A549 (cell line): ENCODE measurements at regions not wholly inside any gene's neighbourhood (a gene's known extent, or its start where the extent isn't known, plus 50 kb on each side); places are given as distances from the start of the nearest gene placed in this dataset.

ENCODE experiments used
- ATAC-seq, 2 experiments: fragments of 200-7000 bp in 1 of 2; fragments of >200 bp in 1 of 2; cut with Nextera tagmentation in 1 of 2; cut with Tn5 transposase in 1 of 2; 3 replicates each; pipeline versions ENCODE4 v1.8.0 to v1.9.1; 2018 to 2020; ENCODE audit warnings: mild to moderate bottlenecking in 1 of 2, moderate library complexity in 1 of 2
- CTCF ChIA-PET: fragments of 300-600 bp; sonication (Branson Sonifier 250); formaldehyde crosslinking; extraction: SDS; loops from one replicate; lab custom pipeline; 2021; ENCODE audit warnings: antibody characterized with exemption, inconsistent platforms; lab: Yijun Ruan, JAX
- POLR2A ChIA-PET: fragments of 350-600 bp; formaldehyde crosslinking; extraction: SDS; loops from one replicate; lab custom pipeline; 2021; ENCODE audit warnings: antibody characterized with exemption, inconsistent platforms; lab: Yijun Ruan, JAX
- DNase-seq, 2 experiments: peaks; one replicate each; pipeline versions ENCODE4 v3.0.0 to v3.0.0-alpha.2; 2011 to 2016; ENCODE audit warnings: low read depth in 1 of 2, low spot score in 1 of 2
- FAIRE-seq: peaks from 2 replicates; lab custom pipeline; 2011; peaks lifted over from hg19 to GRCh38; lab: Jason Lieb, UNC
- H3K27ac ChIP-seq, 2 experiments: fragments of >200 bp; sonication (Bioruptor Twin); formaldehyde crosslinking; 3 replicates each; pipeline ENCODE4 v1.5.1; 2016 to 2017
- H3K4me1 ChIP-seq: fragments of >200 bp; sonication (Bioruptor Twin); formaldehyde crosslinking; 3 replicates; pipeline ENCODE4 v1.6.1; 2016
- H3K4me2 ChIP-seq: fragments of >200 bp; sonication (Bioruptor Twin); formaldehyde crosslinking; 3 replicates; pipeline ENCODE4 v1.6.1; 2016
- H3K4me3 ChIP-seq: fragments of >200 bp; sonication (Bioruptor Twin); formaldehyde crosslinking; 3 replicates; pipeline ENCODE4 v1.5.1; 2016
- H3K9me3 ChIP-seq: fragments of >200 bp; sonication (Bioruptor Twin); formaldehyde crosslinking; 3 replicates; pipeline ENCODE4 v1.6.1; 2016
- BHLHE40 ChIP-seq: IDR thresholded peaks from 2 replicates; pipeline ENCODE4 v1.6.1; 2012; ENCODE audit warnings: low read depth, low read length, inconsistent platforms
- CBX8 ChIP-seq: fragments of 200-600 bp; sonication (generic); IDR thresholded peaks from 2 replicates; pipeline ENCODE4 v1.6.1; 2016
- EHMT2 ChIP-seq: fragments of 200-600 bp; sonication (generic); IDR thresholded peaks from 2 replicates; pipeline ENCODE4 v1.6.1; 2016; ENCODE audit warnings: antibody characterized with exemption, low read depth, mild to moderate bottlenecking, moderate library complexity
- ELK1 ChIP-seq: fragments of 150-350 bp; IDR thresholded peaks from 2 replicates; pipeline ENCODE4 v1.6.1; 2014; ENCODE audit warnings: low read depth, mild to moderate bottlenecking, low read length
- FOSB ChIP-seq: fragments of 250-450 bp; sonication (Bioruptor Pico); IDR thresholded peaks from 2 replicates; pipeline ENCODE4 v1.5.0; 2020; ENCODE audit warnings: mild to moderate bottlenecking, moderate library complexity
- FOSL2 ChIP-seq, 2 experiments: fragments of 450-650 bp in 1 of 2; fragments of >200 bp in 1 of 2; sonication (Bioruptor Twin) in 1 of 2; formaldehyde crosslinking; IDR thresholded peaks; 2 replicates each; pipeline versions ENCODE4 v1.5.0 to v1.6.1; 2016 to 2020; ENCODE audit warnings: mild to moderate bottlenecking in 1 of 2, moderate library complexity in 1 of 2
- FOXS1 ChIP-seq: fragments of 250-450 bp; sonication (Bioruptor Pico); IDR thresholded peaks from 2 replicates; pipeline ENCODE4 v1.5.0; 2020; ENCODE audit warnings: mild to moderate bottlenecking, moderate library complexity
- HOXB13 ChIP-seq: fragments of 250-450 bp; sonication (Bioruptor Pico); IDR thresholded peaks from 2 replicates; pipeline ENCODE4 v1.5.0; 2020; ENCODE audit warnings: low read depth, mild to moderate bottlenecking, moderate library complexity
- MAFK ChIP-seq: fragments of 450-650 bp; IDR thresholded peaks from 2 replicates; pipeline ENCODE4 v1.6.1; 2014; ENCODE audit not compliant: partially characterized antibody
- MYC ChIP-seq: IDR thresholded peaks from 2 replicates; pipeline ENCODE4 v1.6.1; 2012; ENCODE audit warnings: mild to moderate bottlenecking, inconsistent platforms, low read length, improper control_type of control experiment, borderline replicate concordance
- NFE2L2 ChIP-seq: fragments of 150-350 bp; conservative IDR thresholded peaks from 2 replicates; pipeline ENCODE4 v1.6.1; 2014; ENCODE audit warnings: low read length
- PBX3 ChIP-seq: IDR thresholded peaks from 2 replicates; pipeline ENCODE4 v1.6.1; 2012
- PHF8 ChIP-seq: fragments of 200-600 bp; sonication (generic); IDR thresholded peaks from 2 replicates; pipeline ENCODE4 v1.6.1; 2016; ENCODE audit warnings: low read depth, mild to moderate bottlenecking, antibody characterized with exemption, moderate library complexity, borderline replicate concordance
- POLR2A ChIP-seq: IDR thresholded peaks from 2 replicates; pipeline ENCODE4 v1.6.1; 2012; ENCODE audit warnings: mild to moderate bottlenecking, low read length
- POLR2AphosphoS2 ChIP-seq: conservative IDR thresholded peaks from 2 replicates; pipeline ENCODE4 v1.6.1; 2012; ENCODE audit warnings: low read length, improper control_type of control experiment, inconsistent platforms
- RAD21 ChIP-seq, 2 experiments: fragments of >200 bp in 1 of 2; sonication (Bioruptor Twin) in 1 of 2; formaldehyde crosslinking in 1 of 2; IDR thresholded peaks in 1 of 2; conservative IDR thresholded peaks in 1 of 2; 2 replicates in 1 of 2; 3 replicates in 1 of 2; pipeline ENCODE4 v1.6.1; 2012 to 2018; ENCODE audit warnings: inconsistent platforms in 1 of 2
- RARB ChIP-seq: fragments of 250-450 bp; sonication (Bioruptor Pico); IDR thresholded peaks from 2 replicates; pipeline ENCODE4 v1.8.0; 2021; ENCODE audit warnings: mild to moderate bottlenecking, moderate library complexity
- RCOR1 ChIP-seq: fragments of 150-350 bp; IDR thresholded peaks from 2 replicates; pipeline ENCODE4 v1.6.1; 2014; ENCODE audit warnings: antibody characterized with exemption, low read length, low read depth
- REST ChIP-seq: fragments of 200-600 bp; sonication (generic); IDR thresholded peaks from 2 replicates; pipeline ENCODE4 v1.6.1; 2016; ENCODE audit warnings: antibody characterized with exemption, mild to moderate bottlenecking, moderate library complexity
- RFX5 ChIP-seq: fragments of 450-650 bp; IDR thresholded peaks from 2 replicates; pipeline ENCODE4 v1.7.1; 2014; ENCODE audit warnings: antibody characterized with exemption, mild to moderate bottlenecking, moderate library complexity
- SMC3 ChIP-seq: fragments of >200 bp; sonication (Bioruptor Twin); formaldehyde crosslinking; IDR thresholded peaks from 3 replicates; pipeline ENCODE4 v1.6.1; 2018; ENCODE audit warnings: inconsistent platforms
- TP53 ChIP-seq: fragments of 250-450 bp; sonication (Bioruptor Pico); IDR thresholded peaks from 2 replicates; pipeline ENCODE4 v1.5.0; 2021; ENCODE audit warnings: mild to moderate bottlenecking, moderate library complexity
- ZNF302 ChIP-seq: fragments of 250-450 bp; sonication (Bioruptor Pico); IDR thresholded peaks from 2 replicates; pipeline ENCODE4 v1.9.0; 2021; ENCODE audit warnings: inconsistent platforms, mild to moderate bottlenecking, moderate library complexity
- ZSCAN20 ChIP-seq: fragments of 250-450 bp; sonication (Bioruptor Pico); IDR thresholded peaks from 2 replicates; pipeline ENCODE4 v1.8.0; 2022; ENCODE audit warnings: mild to moderate bottlenecking, moderate library complexity
- WGBS: methylation state at CpG from one replicate; pipeline ENCODE4 v1.1.6; 2017; ENCODE audit errors: missing lambda C conversion rate; 5-methylcytosine and 5-hydroxymethylcytosine counted together

DNA sequence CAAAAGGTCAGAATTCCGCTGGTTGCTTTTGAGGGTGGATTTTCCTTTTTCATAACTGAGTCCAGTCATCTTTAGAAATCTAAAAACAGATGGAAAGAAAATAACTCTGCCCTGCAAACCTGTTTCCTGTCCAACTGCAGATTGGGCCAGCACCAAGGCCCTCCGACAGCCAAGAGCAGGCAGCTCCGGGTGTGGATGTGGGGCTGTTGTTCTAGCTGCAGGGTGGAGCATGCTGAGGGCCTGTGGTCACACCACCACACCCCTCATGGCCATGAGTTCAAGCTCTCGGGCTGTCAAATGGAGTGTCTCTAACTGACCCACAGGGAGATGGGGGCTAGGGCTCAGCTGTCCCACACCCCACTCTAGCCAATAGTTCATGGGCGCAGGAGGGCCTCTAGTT lies 69.3 kb upstream of the BZW1 start:
- TF ChIP-seq MAFK = no peak
- TF ChIP-seq PBX3 = no peak
- TF ChIP-seq FOSL2 (IDR thresholded peaks at IDR 0.05) = no peak
- TF ChIP-seq FOSL2 (CRISPR knock-in tag; IDR thresholded peaks at IDR 0.05) = no peak
- TF ChIP-seq HOXB13 (CRISPR knock-in tag) = no peak
- no peak for TF ChIP-seq BHLHE40
- no peak for TF ChIP-seq RAD21 (conservative IDR thresholded peaks at IDR 0.05 in 1 of 2, IDR thresholded peaks at IDR 0.05 in 1 of 2)
- no peak for TF ChIP-seq FOSB
- no peak for TF ChIP-seq SMC3
- no peak for TF ChIP-seq FOXS1 (CRISPR knock-in tag)
- TF ChIP-seq EHMT2 = no peak
- TF ChIP-seq NFE2L2 = no peak
- TF ChIP-seq ELK1 = no peak
- TF ChIP-seq POLR2A = no peak
- TF ChIP-seq PHF8 = no peak
- TF ChIP-seq CBX8 = no peak
- TF ChIP-seq MYC = no peak
- no peak for TF ChIP-seq RCOR1
- TF ChIP-seq RFX5 = no peak
- no peak for TF ChIP-seq TP53 (CRISPR knock-in tag)
- TF ChIP-seq RARB (CRISPR knock-in tag) = no peak
- ChIA-PET CTCF (interaction anchor here (1.1 to 2.0 kb wide), 5 partner anchors 11 to 53 kb away, joined by 3 to 7 read pairs (median 3); no protein-coding TSS in a partner anchor), POLR2A (no interaction called here)
- H3K27ac ChIP-seq = peak overlapping the region in 1 of 2 experiments; percentile 79; a peak in 3 of 6 replicates
- 89% methylated on average over 5 of the region's 5 CpGs for WGBS
- FAIRE-seq = no peak
- DNase-seq = no peak
- H3K4me2 ChIP-seq = no peak overlapping the region
- H3K9me3 ChIP-seq = no peaks in the 10 kb centered on the region
- no peak overlapping the region for H3K4me3 ChIP-seq
- no peak for ATAC-seq
- H3K4me1 ChIP-seq = peaks cover 26% of the 10 kb centered on the region

DNA sequence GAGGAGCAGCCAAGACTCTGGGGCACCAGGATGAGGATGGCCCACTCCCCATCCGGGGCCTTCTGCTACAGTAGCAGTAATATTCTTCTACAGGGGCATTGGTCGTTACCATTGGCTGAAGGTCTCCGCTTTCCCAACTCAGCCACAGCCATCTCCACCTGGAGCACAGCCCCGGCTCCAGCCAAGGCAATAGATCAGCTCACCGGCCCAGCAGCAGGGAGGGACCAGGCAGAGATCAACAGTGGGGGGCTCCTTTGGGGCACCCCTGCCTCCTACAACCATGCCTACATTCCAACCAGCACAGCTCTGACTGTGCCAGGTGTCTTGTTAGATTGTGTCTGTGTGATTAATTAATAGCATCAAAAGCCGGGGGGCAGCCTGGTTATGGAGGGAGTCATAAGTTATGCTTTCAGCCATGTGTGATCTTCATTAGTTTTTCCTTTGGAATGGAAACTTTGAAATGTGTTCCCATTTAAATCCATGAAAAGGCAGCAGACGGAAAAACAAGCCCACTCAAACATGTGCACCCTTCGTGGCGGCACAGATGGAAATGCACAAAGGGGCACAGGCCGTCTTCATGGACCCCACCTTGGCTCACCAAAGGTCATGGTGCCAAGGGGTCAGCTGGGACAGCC lies 68.6 kb upstream of the BZW1 start:
- CTCF ChIA-PET = interaction anchor here (1.1 to 2.0 kb wide), 5 partner anchors 10 to 52 kb away, joined by 3 to 7 read pairs (median 3); no protein-coding TSS in a partner anchor
- POLR2A ChIA-PET = no interaction called here
- no peak overlapping the region for H3K4me2 ChIP-seq
- no peak for DNase-seq
- TF ChIP-seq ZNF302 (CRISPR knock-in tag) = no peak
- no peak for TF ChIP-seq POLR2AphosphoS2
- TF ChIP-seq, all 56 proteins: peak for 0
- Histone ChIP-seq H3K27ac (peak overlapping the region in 1 of 2 experiments; percentile 79; a peak in 2 of 6 replicates), H3K4me1 (peaks cover 31% of the 10 kb centered on the region), H3K9me3 (no peaks in the 10 kb centered on the region), H3K4me3 (no peak overlapping the region)
- ATAC-seq (no peak), FAIRE-seq (no peak)
- WGBS = 93% methylated on average over 10 of the region's 10 CpGs

DNA sequence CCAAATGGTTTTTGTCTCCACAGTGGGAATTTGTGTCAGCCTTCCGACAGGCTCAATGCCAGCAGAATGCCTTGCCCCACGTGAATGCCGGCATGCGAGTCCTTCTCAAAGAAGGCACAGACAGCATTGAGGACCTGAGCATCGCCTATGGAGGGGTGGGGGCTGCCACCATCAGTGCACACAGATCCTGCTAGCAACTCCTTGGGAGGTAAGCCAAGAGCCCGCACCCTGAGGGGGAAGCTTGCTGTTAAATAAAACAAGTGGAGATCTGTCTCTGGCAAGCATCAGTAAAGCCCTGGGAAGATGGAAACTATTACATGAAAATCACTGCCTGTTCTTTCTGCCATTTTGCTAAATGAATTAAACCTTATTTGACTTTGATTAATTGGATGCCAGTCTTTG lies 67.5 kb upstream of the BZW1 start:
- WGBS = 91% methylated on average over 6 of the region's 6 CpGs
- ATAC-seq (no peak), DNase-seq (no peak), FAIRE-seq (no peak)
- ChIA-PET POLR2A (no interaction called here), CTCF (interaction anchor here (0.6 to 8.2 kb wide), 3 partner anchors 7 to 186 kb away, joined by 3 to 53 read pairs (median 7); no protein-coding TSS in a partner anchor)
- Histone ChIP-seq H3K4me3 (no peak overlapping the region), H3K4me2 (no peak overlapping the region), H3K27ac (0 out of 6 replicates have a peak overlapping the region, but pooled peaks of 1 of the 2 experiments have one; percentile 24), H3K9me3 (no peaks in the 10 kb centered on the region), H3K4me1 (peaks cover 41% of the 10 kb centered on the region)
- TF ChIP-seq RFX5 (no peak), MYC (no peak), REST (no peak), BHLHE40 (no peak), HOXB13 (CRISPR knock-in tag) (no peak), ZSCAN20 (no peak)
